ENCODE measurements at regions not wholly inside any gene's neighbourhood (a gene's known extent, or its start where the extent isn't known, plus 50 kb on each side); places are given as distances from the start of the nearest gene placed in this dataset.

GRCh38 chr10:9399275-9399983, 1344.9 kb downstream of the GATA3 start:
- TF ChIP-seq, protein P1, sequence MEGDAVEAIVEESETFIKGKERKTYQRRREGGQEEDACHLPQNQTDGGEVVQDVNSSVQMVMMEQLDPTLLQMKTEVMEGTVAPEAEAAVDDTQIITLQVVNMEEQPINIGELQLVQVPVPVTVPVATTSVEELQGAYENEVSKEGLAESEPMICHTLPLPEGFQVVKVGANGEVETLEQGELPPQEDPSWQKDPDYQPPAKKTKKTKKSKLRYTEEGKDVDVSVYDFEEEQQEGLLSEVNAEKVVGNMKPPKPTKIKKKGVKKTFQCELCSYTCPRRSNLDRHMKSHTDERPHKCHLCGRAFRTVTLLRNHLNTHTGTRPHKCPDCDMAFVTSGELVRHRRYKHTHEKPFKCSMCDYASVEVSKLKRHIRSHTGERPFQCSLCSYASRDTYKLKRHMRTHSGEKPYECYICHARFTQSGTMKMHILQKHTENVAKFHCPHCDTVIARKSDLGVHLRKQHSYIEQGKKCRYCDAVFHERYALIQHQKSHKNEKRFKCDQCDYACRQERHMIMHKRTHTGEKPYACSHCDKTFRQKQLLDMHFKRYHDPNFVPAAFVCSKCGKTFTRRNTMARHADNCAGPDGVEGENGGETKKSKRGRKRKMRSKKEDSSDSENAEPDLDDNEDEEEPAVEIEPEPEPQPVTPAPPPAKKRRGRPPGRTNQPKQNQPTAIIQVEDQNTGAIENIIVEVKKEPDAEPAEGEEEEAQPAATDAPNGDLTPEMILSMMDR (IDR thresholded peaks at IDR 0.05; ENCODE audit: low read depth, low read length, poor library complexity, severe bottlenecking) = no peak
- TF ChIP-seq EZH2phosphoT487 (IDR thresholded peaks at IDR 0.05; ENCODE audit: borderline replicate concordance, low read length) = no peak

Data from DOHH2 (cell line).